HepG2 (cell line): ENCODE measurements at regions not wholly inside any gene's neighbourhood (a gene's known extent, or its start where the extent isn't known, plus 50 kb on each side); places are given as distances from the start of the nearest gene placed in this dataset.

Experiments
- MXI1 ChIP-seq: IDR thresholded peaks from 3 replicates; pipeline ENCODE4 v1.6.1; 2012; ENCODE audit warnings: low read depth, low read length, inconsistent platforms, borderline replicate concordance
- POLR2A ChIP-seq, 2 experiments: IDR thresholded peaks; 2 replicates each; pipeline ENCODE4 v1.6.1; 2011; ENCODE audit warnings: low read depth in 2 of 2, low read length in 2 of 2, mild to moderate bottlenecking in 1 of 2, moderate library complexity in 1 of 2; ENCODE audit not compliant: insufficient read depth in 1 of 2
- TARDBP ChIP-seq: sonication (generic); formaldehyde crosslinking; IDR thresholded peaks from 2 replicates; pipeline ENCODE4 v1.8.0; 2022; ENCODE audit warnings: mild to moderate bottlenecking, missing genetic modification reagents
- ZNF7 ChIP-seq: IDR thresholded peaks from 2 replicates; pipeline ENCODE4 v1.6.1; 2016; ENCODE audit warnings: missing biosample characterization, missing genetic modification reagents
- TF ChIP-seq, protein P1 (sequence below): sonication (generic); formaldehyde crosslinking; IDR thresholded peaks from 2 replicates; pipeline ENCODE4 v1.5.0; 2020; ENCODE audit warnings: mild to moderate bottlenecking, missing genetic modification reagents, moderate library complexity
- TF ChIP-seq, protein P2 (sequence below): sonication (generic); formaldehyde crosslinking; IDR thresholded peaks from 2 replicates; pipeline ENCODE4 v1.4.0; 2020; ENCODE audit warnings: mild to moderate bottlenecking, missing genetic modification reagents

DNA sequence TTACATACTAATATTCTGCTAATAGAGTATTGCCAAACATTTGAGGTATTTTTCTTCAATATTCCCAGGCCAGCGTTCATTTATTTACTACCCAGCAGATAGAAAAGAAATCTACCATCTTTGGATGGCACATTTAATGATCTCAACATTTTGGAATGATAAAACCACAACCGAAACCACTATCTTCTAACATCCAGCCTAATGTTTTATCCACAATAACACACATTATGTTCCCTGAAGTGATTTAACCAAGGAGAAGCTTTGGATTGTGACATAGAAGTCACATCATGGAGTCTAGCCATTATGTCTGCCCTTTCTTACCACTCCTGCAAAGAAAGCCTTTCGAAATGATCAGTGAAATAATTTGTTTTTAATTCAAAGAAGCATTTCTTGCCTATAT, 497.1 kb upstream of the PLXNA2 start:
- TF ChIP-seq MXI1, result no peak
- TF ChIP-seq POLR2A (IDR thresholded peaks at IDR 0.05; ENCODE audit: insufficient read depth in 1 of 2, low read depth in 2 of 2, low read length in 2 of 2), result no peak
- TF ChIP-seq ZNF7, result no peak
- TF ChIP-seq, protein P1, sequence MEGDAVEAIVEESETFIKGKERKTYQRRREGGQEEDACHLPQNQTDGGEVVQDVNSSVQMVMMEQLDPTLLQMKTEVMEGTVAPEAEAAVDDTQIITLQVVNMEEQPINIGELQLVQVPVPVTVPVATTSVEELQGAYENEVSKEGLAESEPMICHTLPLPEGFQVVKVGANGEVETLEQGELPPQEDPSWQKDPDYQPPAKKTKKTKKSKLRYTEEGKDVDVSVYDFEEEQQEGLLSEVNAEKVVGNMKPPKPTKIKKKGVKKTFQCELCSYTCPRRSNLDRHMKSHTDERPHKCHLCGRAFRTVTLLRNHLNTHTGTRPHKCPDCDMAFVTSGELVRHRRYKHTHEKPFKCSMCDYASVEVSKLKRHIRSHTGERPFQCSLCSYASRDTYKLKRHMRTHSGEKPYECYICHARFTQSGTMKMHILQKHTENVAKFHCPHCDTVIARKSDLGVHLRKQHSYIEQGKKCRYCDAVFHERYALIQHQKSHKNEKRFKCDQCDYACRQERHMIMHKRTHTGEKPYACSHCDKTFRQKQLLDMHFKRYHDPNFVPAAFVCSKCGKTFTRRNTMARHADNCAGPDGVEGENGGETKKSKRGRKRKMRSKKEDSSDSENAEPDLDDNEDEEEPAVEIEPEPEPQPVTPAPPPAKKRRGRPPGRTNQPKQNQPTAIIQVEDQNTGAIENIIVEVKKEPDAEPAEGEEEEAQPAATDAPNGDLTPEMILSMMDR (CRISPR knock-in tag), result no peak
- TF ChIP-seq, protein P2, sequence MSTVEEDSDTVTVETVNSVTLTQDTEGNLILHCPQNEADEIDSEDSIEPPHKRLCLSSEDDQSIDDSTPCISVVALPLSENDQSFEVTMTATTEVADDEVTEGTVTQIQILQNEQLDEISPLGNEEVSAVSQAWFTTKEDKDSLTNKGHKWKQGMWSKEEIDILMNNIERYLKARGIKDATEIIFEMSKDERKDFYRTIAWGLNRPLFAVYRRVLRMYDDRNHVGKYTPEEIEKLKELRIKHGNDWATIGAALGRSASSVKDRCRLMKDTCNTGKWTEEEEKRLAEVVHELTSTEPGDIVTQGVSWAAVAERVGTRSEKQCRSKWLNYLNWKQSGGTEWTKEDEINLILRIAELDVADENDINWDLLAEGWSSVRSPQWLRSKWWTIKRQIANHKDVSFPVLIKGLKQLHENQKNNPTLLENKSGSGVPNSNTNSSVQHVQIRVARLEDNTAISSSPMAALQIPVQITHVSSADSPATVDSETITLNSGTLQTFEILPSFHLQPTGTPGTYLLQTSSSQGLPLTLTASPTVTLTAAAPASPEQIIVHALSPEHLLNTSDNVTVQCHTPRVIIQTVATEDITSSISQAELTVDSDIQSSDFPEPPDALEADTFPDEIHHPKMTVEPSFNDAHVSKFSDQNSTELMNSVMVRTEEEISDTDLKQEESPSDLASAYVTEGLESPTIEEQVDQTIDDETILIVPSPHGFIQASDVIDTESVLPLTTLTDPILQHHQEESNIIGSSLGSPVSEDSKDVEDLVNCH (CRISPR knock-in tag), result no peak
- TF ChIP-seq TARDBP (CRISPR knock-in tag), result no peak
